ENCODE measurements at regions not wholly inside any gene's neighbourhood (a gene's known extent, or its start where the extent isn't known, plus 50 kb on each side); places are given as distances from the start of the nearest gene placed in this dataset.
"Not testable (repeated sequence)": the region's sequence is repeated elsewhere in the genome, so short reads cannot be mapped to it uniquely, and the experiment has no call there.

DNA sequence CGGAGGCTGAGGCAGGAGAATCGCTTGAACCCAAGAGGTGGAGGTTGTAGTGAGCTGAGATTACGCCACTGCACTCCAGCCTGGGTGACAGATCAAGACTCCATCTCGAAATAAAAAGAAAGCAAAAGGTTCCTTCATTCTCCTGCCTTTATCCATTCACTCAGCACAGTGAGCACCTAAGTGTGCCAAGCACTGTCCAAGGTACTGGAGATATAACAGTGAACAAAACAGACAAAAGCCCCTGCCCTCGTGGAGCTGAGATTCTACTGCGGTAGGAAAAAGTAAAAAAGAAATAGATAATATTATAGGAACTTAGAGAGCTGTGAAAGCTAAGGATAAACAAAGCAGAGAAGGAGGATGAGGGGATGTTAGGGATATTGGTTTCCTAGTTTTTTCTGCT is 235.5 kb downstream of the NPIPA7 start:
- intact Hi-C loops (cut with micrococcal nuclease) = not testable (repeated sequence)

GRCh38 chr16:16618963-16619465 is 240.1 kb downstream of the NPIPA7 start:
- intact Hi-C loops (cut with micrococcal nuclease) = not testable (repeated sequence)

DNA sequence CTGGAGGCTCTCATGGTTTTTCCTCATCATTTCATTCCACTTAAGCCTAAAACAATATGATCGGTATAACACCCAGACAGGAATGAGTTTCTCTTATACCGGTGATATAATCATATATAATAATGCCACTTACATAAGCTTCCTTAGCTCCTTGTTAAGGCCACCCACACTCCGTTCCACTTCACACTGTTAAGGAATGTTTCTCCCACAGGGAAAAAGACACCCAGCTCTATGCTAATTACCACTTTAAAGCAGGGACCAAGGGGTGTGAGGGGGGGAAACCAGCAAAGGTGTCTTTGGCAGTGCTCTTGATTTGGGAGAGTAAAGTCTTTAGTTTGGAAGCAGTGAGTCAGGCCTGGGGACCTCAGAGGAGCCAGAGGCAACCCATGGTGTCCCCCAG is 245.4 kb downstream of the NPIPA7 start:
- intact Hi-C loops (cut with micrococcal nuclease) = not testable (repeated sequence)

- intact Hi-C loops (cut with micrococcal nuclease) = not testable (repeated sequence)
These were observed 246.2 kb downstream of the NPIPA7 start for GRCh38 chr16:16625140-16625539.

DNA sequence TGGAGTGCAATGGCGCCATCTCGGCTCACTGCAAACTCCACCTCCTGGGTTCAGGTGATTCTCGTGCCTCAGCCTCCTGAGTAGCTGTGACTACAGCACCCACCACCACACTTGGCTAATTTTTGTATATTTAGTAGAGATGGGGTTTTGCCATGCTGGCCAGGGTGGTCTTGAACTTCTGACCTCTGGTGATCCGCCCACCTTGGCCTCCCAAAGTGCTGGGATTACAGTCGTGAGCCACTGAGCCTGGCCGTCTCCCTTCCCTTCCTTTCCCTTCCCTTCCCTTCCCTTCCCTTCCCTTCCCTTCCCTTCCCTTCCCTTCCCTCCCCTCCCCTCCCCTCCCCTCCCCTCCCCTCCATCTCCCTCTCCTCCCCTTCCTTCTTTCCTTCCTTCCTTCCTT is 248.9 kb downstream of the NPIPA7 start:
- intact Hi-C loops (cut with micrococcal nuclease) = not testable (repeated sequence)

DNA sequence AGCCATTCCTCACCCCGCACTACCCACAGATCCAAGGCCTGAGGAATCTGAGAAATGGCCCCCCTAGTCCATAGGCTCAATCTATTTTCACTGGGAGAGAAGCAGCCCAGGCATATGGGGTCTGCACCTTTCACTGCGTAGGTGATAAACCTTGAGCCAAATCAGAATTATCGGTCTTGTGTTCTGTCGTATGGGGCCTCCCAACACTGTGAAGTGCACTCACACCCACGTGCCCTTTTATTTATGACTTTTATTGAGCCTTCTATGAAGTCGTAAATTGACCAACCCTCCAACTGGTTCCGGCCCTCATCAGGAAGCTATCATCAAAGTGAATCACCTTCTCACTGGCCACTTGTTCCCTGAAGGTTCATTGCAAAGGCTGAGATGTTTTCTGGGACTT is 259.3 kb downstream of the NPIPA7 start:
- intact Hi-C loops (cut with micrococcal nuclease) = not testable (repeated sequence)

- intact Hi-C loops (cut with micrococcal nuclease) = not testable (repeated sequence)
These were observed 259.8 kb downstream of the NPIPA7 start for GRCh38 chr16:16638714-16639113.

GRCh38 chr16:16643828-16644227 is 264.9 kb downstream of the NPIPA7 start:
- intact Hi-C loops (cut with micrococcal nuclease) = not testable (repeated sequence)

- intact Hi-C loops (cut with micrococcal nuclease) = not testable (repeated sequence)
These were observed 269.1 kb downstream of the NPIPA7 start for GRCh38 chr16:16648002-16648401.

DNA sequence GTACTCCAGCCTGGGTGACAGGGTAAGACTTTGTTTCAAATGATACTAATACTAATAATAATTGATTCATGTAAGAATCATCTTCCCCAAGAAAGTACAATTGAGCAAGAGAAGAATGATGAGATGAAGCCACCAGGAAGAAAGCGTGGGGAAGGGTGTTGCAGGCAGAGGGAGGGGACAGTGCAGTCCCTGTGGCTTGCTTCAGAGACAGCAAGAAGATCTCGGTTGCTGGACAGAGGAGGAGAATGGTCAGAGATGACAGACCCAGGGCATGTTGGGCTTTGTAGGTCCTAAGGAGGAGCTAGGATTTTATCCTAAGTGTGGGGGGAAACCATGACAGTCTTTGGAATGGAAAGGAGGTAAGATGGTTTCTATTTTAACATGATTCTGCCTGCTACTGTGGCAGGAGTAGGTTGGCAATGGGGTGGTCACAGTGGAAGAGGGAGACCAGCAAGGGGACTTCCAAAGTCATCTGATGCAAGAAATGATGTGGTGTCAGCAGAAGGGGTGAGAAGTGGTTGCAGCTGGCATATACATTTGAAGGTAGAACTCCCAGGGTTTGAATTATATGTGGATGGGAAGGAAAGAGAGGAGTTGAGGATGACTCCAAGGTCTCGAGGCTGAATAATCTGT is 293.4 kb downstream of the NPIPA7 start:
- intact Hi-C loops (cut with micrococcal nuclease) = not testable (repeated sequence)

GRCh38 chr16:16674820-16675219 is 295.9 kb downstream of the NPIPA7 start:
- intact Hi-C loops (cut with micrococcal nuclease) = not testable (repeated sequence)

DNA sequence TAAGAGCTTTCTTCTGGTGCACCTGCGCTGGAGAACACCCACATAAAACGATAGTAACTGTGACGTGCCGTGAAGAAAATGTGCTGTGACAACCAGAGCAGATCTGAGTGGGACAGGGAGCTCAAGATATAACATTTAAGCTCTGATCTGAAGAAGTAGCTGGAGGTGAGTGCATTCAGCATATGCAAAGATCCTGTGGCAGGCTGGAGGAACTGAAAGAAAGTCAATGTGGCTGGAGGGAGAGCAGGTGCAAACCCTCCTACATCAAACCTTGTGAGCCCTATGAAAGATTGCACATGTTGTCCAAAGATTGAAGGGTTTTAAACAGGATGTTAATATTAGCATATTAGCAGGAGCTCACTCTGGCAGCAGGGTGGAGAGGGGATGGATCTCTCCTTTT is 342.9 kb downstream of the NPIPA7 start:
- intact Hi-C loops (cut with micrococcal nuclease) = not testable (repeated sequence)

DNA sequence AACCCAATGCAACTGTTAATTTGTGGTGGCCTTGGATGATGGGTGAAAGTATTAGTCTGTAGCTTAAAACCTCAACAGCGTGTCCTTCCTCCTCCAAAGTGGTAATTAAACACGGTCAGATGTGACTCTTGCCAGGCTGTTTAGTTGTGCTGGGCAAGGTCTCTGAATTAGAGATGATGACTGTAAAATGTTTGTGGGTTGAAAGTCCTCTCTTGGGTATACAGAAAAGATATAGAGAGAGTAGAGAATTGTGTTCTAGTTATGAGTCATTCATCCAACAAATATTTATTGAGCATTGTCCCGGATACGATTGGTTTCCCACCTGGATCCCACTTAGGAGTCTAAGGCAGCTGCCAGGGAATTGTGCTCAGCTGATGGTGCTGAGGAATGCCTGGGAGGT is 343.7 kb downstream of the NPIPA7 start:
- intact Hi-C loops (cut with micrococcal nuclease) = not testable (repeated sequence)

DNA sequence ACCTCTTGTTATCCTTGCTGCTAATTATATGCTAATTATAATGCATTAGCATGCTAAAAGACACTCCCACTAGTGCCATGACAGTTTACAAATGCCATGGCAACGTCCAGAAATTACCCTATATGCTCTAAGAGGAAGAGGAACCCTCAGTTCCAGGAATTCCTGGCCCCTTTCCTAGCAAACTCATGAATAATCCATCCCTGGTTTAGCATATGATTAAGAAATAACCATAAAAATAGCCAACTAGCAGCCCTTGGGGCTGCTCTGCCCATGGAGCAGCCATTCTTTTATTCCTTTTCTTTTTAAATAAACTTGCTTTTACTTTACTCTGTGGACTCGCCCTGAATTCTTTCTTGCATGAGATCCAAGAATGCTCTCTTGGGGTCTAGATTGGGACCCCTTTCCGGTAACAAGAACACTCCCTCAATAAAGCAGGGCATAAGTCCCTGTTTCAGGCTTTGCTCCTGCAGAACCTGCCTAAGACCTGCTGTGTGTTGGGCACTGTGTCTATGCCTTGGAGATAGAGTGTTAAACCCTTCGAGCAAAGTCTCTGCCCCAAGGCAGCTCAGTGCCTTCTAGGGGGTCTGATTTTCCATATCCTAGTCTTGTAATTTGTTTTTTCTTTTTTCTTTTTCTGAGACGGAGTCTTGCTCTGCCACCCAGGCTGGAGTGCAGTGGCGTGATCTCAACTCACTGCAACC is 345.0 kb downstream of the NPIPA7 start:
- intact Hi-C loops (cut with micrococcal nuclease) = not testable (repeated sequence)

GRCh38 chr16:16727048-16727447 is 348.1 kb downstream of the NPIPA7 start:
- intact Hi-C loops (cut with micrococcal nuclease) = not testable (repeated sequence)

GRCh38 chr16:16742573-16742972 is 363.6 kb downstream of the NPIPA7 start:
- intact Hi-C loops (cut with micrococcal nuclease) = not testable (repeated sequence)

DNA sequence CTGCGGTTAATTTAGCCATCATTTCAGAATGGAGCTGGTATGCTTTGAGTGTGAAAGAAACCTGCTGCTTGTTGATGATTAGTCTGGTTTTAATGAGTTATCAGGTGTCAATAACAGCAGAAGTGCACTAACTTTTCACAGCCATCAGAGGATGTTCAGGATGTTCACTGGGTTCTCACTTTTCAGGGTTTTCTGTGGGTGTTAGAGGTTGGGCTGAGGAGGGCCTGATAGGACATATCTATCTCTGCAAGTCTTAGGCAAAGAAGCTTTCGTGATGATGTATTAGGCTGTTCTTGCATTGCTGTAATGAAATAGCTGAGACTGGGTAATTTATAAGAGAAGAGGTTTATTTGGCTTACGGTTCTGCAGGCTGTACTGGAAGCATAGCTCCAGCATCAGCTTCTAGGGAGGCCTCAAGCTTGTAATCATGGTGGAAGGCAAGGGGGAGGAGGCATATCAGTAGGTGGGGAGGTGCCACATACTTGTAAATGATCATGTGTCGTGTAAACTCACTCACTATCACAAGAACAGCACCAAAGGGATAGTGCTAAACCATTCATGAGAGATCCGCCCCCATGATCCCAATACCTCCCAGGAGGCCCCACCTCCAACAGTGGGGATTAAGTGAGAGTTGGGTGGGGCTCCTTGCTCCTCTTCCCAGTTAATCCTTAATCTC is 376.2 kb downstream of the NPIPA7 start:
- intact Hi-C loops (cut with micrococcal nuclease) = not testable (repeated sequence)

GRCh38 chr16:16763449-16763848 is 384.5 kb downstream of the NPIPA7 start:
- intact Hi-C loops (cut with micrococcal nuclease) = no loop called here

DNA sequence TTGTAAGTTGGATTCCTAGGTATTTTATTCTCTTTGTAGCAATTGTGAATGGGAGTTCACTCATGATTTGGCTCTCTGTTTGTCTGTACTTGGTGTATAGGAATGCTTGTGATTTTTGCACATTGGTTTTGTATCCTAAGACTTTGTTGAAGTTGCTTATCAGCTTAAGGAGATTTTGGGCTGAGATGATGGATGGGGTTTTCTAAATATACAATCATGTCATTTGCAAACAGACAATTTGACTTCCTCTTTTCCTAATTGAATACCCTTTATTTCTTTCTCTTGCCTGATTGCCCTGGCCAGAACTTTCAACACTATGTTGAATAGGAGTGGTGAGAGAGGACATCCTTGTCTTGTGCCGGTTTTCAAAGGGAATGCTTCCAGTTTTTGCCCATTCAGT is 391.8 kb downstream of the NPIPA7 start:
- intact Hi-C loops (cut with micrococcal nuclease) = not testable (repeated sequence)

DNA sequence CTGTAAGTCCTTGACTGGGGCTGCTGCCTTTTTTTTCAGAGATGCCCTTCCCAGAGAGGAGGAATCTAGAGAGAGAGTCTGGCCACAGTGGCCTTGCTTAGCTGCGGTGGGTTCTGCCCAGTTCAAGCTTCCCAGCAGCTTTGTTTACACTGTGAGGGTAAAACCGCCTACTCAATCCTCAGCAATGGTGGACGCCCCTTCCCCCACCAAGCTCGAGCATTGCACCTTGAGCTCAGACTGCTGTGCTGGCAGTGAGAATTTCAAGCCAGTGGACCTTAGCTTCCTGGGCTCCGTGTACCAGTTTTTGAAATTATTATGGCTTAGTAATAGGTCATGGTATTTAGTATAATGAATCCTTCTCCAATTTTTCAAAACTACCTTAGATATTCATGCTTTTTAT is 395.4 kb downstream of the NPIPA7 start:
- intact Hi-C loops (cut with micrococcal nuclease) = no loop called here

GRCh38 chr16:16778332-16778731 is 399.4 kb downstream of the NPIPA7 start:
- intact Hi-C loops (cut with micrococcal nuclease) = no loop called here

- intact Hi-C loops (cut with micrococcal nuclease) = no loop called here
These were observed 401.6 kb downstream of the NPIPA7 start for GRCh38 chr16:16780588-16780987.

All from T-helper 1 cell treated with Interleukin-12 subunit alpha and Interleukin-12 subunit beta and Interleukin-4 antibody, amounts not matched to agents 30 ng/mL and 1 ng/mL, for 36 hours (primary cell).